SHP77 treated with DMSO at 0.1 percent for 48 hours (cell line): ENCODE measurements at regions not wholly inside any gene's neighbourhood (a gene's known extent, or its start where the extent isn't known, plus 50 kb on each side); places are given as distances from the start of the nearest gene placed in this dataset.
A peak's percentile ranks its signal among the peaks of the same experiment; 100 is the strongest.

Experiments used
- DNase-seq: peaks from one replicate; lab custom pipeline; 2025; lab: John Stamatoyannopoulos, UW

- no peak for DNase-seq
Observed at GRCh38 chr10:55500931-55501559, 700.0 kb upstream of the PCDH15 start.

GRCh38 chr10:55497893-55498499 lies 697.0 kb upstream of the PCDH15 start:
- no peak for DNase-seq

GRCh38 chr10:55495555-55495954 lies 694.5 kb upstream of the PCDH15 start:
- DNase-seq = no peak

GRCh38 chr10:55491712-55492111 lies 690.7 kb upstream of the PCDH15 start:
- no peak for DNase-seq

GRCh38 chr10:55485827-55486226 lies 684.8 kb upstream of the PCDH15 start:
- no peak for DNase-seq

GRCh38 chr10:55476129-55476528 lies 675.1 kb upstream of the PCDH15 start:
- no peak for DNase-seq

GRCh38 chr10:55474258-55474657 lies 673.2 kb upstream of the PCDH15 start:
- DNase-seq = no peak

- no peak for DNase-seq
Observed at GRCh38 chr10:55470840-55471239, 669.8 kb upstream of the PCDH15 start.

GRCh38 chr10:55466806-55467504 lies 665.9 kb upstream of the PCDH15 start:
- no peak for DNase-seq

GRCh38 chr10:55464083-55464482 lies 663.1 kb upstream of the PCDH15 start:
- DNase-seq = no peak

GRCh38 chr10:55460008-55460407 lies 659.0 kb upstream of the PCDH15 start:
- DNase-seq = no peak

- DNase-seq = no peak
Observed at GRCh38 chr10:55449981-55450380, 649.0 kb upstream of the PCDH15 start.

GRCh38 chr10:55446441-55447002 lies 645.5 kb upstream of the PCDH15 start:
- no peak for DNase-seq

- no peak for DNase-seq
Observed at GRCh38 chr10:55441777-55442176, 640.7 kb upstream of the PCDH15 start.

- no peak for DNase-seq
Observed at GRCh38 chr10:55426138-55426537, 625.1 kb upstream of the PCDH15 start.

- DNase-seq = peak; percentile 32
Observed at GRCh38 chr10:55410415-55410885, 609.4 kb upstream of the PCDH15 start.

GRCh38 chr10:55404094-55404493 lies 603.1 kb upstream of the PCDH15 start:
- no peak for DNase-seq

GRCh38 chr10:55400075-55400849 lies 599.2 kb upstream of the PCDH15 start:
- no peak for DNase-seq

- DNase-seq = no peak
Observed at GRCh38 chr10:55398497-55398882, 597.5 kb upstream of the PCDH15 start.

- DNase-seq = no peak
Observed at GRCh38 chr10:55397777-55398496, 596.9 kb upstream of the PCDH15 start.

- DNase-seq = no peak
Observed at GRCh38 chr10:55378196-55378595, 577.2 kb upstream of the PCDH15 start.

- no peak for DNase-seq
Observed at GRCh38 chr10:55374917-55375316, 573.9 kb upstream of the PCDH15 start.
